ENCODE measurements at regions not wholly inside any gene's neighbourhood (a gene's known extent, or its start where the extent isn't known, plus 50 kb on each side); places are given as distances from the start of the nearest gene placed in this dataset.

- TF ChIP-seq CTCF (conservative IDR thresholded peaks at IDR 0.05; ENCODE audit: low read depth, low read length) (no peak), EZH2 (IDR thresholded peaks at IDR 0.05; ENCODE audit: borderline replicate concordance, low read depth, low read length, poor library complexity, severe bottlenecking) (no peak)
These were observed 184.0 kb upstream of the CHAC2 start for GRCh38 chr2:53583583-53583982.
